RWPE1 (cell line): ENCODE measurements at regions not wholly inside any gene's neighbourhood (a gene's known extent, or its start where the extent isn't known, plus 50 kb on each side); places are given as distances from the start of the nearest gene placed in this dataset.

ENCODE experiments used
- CTCF ChIA-PET: fragments of 350-600 bp; sonication (Branson Sonifier 250); formaldehyde crosslinking; extraction: SDS; loops from one replicate; lab custom pipeline; 2021; lab: Yijun Ruan, JAX
- POLR2A ChIA-PET: fragments of 400-600 bp; formaldehyde crosslinking; extraction: SDS; loops from one replicate; lab custom pipeline; 2020; ENCODE audit warnings: antibody characterized with exemption; ENCODE audit not compliant: low non-redundant PET; lab: Yijun Ruan, JAX
- DNase-seq: peaks from one replicate; pipeline ENCODE4 v3.0.0; 2012; ENCODE audit warnings: low spot score
- H3K27ac ChIP-seq: fragments of 450-650 bp; 2 replicates; pipeline ENCODE4 v1.5.1; 2017
- CTCF ChIP-seq: fragments of 450-650 bp; conservative IDR thresholded peaks from 2 replicates; pipeline ENCODE4 v1.5.1; 2017; ENCODE audit warnings: low read depth, mild to moderate bottlenecking

- POLR2A ChIA-PET, result no interaction called here
- CTCF ChIA-PET, result no interaction called here
- no peak overlapping the region for H3K27ac ChIP-seq
- DNase-seq, result no peak
- no peak for TF ChIP-seq CTCF
Measured at GRCh38 chr17:71741836-71742235, 379.0 kb upstream of the SOX9 start.

- no peak for DNase-seq
- no peak overlapping the region for H3K27ac ChIP-seq
- ChIA-PET POLR2A (no interaction called here), CTCF (interaction anchor here (0.6 kb wide), 2 partner anchors 375 to 1109 kb away, joined by 3 to 4 read pairs; no protein-coding TSS in a partner anchor)
- no peak for TF ChIP-seq CTCF
Measured at GRCh38 chr17:71748872-71749271, 371.9 kb upstream of the SOX9 start.

DNA sequence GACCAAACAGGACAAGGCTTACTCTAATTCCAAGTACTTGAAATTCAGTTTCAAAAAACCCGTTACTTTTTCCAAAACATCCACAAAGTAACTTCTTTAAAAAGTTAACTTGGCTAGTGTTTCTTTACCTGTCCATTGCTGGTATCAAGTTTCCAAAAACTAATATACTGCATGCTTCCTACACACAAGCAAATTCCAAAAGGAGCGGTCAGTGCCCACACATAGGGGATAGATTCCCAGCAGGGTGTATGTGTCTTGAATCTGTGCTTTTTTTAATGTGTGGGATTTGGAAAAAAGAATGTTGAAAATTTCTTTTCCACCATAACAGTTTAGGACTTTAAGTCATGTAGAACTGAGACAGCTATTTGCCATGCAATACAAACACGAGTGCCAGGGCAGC is 367.8 kb upstream of the SOX9 start:
- ChIA-PET POLR2A (no interaction called here), CTCF (no interaction called here)
- no peak overlapping the region for H3K27ac ChIP-seq
- no peak for TF ChIP-seq CTCF
- DNase-seq, result no peak

- POLR2A ChIA-PET, result no interaction called here
- TF ChIP-seq CTCF, result no peak
- CTCF ChIA-PET, result interaction anchor here (0.7 kb wide), 1 partner anchor 104 kb away, joined by 5 read pairs; no protein-coding TSS in a partner anchor
- no peak for DNase-seq
- H3K27ac ChIP-seq, result no peak overlapping the region
Measured at GRCh38 chr17:71757156-71757555, 363.7 kb upstream of the SOX9 start.

GRCh38 chr17:71757956-71758355 is 362.9 kb upstream of the SOX9 start:
- no peak for TF ChIP-seq CTCF
- ChIA-PET POLR2A (no interaction called here), CTCF (no interaction called here)

GRCh38 chr17:71759422-71760060 is 361.3 kb upstream of the SOX9 start:
- ChIA-PET POLR2A (no interaction called here), CTCF (interaction anchor here (0.5 to 1.4 kb wide), 2 partner anchors 286 to 704 kb away, joined by 3 to 4 read pairs; no protein-coding TSS in a partner anchor)
- no peak for DNase-seq
- TF ChIP-seq CTCF, result no peak
- no peak overlapping the region for H3K27ac ChIP-seq

More at GRCh38 chr17:71757956-71758355, 362.9 kb upstream of the SOX9 start:
- no peak for DNase-seq
- no peak overlapping the region for H3K27ac ChIP-seq
